ENCODE measurements at regions not wholly inside any gene's neighbourhood (a gene's known extent, or its start where the extent isn't known, plus 50 kb on each side); places are given as distances from the start of the nearest gene placed in this dataset.

DNA sequence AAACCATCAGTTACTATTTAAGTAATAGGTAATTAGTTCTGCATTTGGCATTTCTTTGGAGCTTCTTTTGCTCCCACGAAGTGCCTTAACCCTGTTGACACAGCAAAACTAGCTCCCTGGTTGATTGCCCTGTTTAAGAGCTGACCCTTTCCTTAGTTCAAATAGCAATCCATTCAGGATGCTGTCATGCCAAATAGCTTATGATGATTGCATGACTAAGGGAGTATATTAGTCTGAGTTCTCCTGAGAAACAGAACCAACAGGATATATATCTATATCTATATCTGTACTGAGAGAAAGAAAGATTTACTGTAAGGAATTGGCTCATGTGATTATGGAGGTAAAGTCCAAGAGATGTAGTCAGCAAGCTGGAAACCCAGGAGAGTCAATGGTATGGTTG is 50.3 kb upstream of the SPRED1 start:
- in situ Hi-C loops (cut with MboI; ENCODE audit: low sequenced_read_pairs) = no loop called here
- H3K23ac ChIP-seq (ENCODE audit: low read depth, low read length) = no peak overlapping the region
- H3K4me1 ChIP-seq (ENCODE audit: control insufficient read depth, insufficient read depth, low read length) = no peaks in the 10 kb centered on the region
- no TSS peak for BruUV-seq (replicated peaks)
- no peak overlapping the region for H3K14ac ChIP-seq (replicated peaks; ENCODE audit: low read depth, low read length)
- H2AK9ac ChIP-seq (replicated peaks; ENCODE audit: low read depth, low read length, poor library complexity) = no peak overlapping the region
- no peaks in the 10 kb centered on the region for H3K36me3 ChIP-seq (ENCODE audit: control insufficient read depth, insufficient read depth, low read length)
- peaks cover 12% of the 10 kb centered on the region for H3K27me3 ChIP-seq (ENCODE audit: control insufficient read depth, insufficient read depth, low read length)
- H4K8ac ChIP-seq (ENCODE audit: low read depth in 2 of 2, low read length in 2 of 2) = no peak overlapping the region
- H3K4ac ChIP-seq (ENCODE audit: low read depth, low read length) = no peak overlapping the region
- intact Hi-C loops (cut with micrococcal nuclease) = no loop called here
- WGBS, 2 experiments (ENCODE audit: extremely low coverage in 2 of 2, insufficient read length in 1 of 2) = no CpG with 5 or more reads among the region's 1 CpG
- no peak overlapping the region for H2AK5ac ChIP-seq (ENCODE audit: low read depth, low read length)
- H3K9me1 ChIP-seq (ENCODE audit: insufficient read depth, low read length) = no peaks in the 10 kb centered on the region
- CTCF ChIA-PET = no interaction called here
- POLR2A ChIA-PET (ENCODE audit: unreplicated experiment) = no interaction called here
- no peak overlapping the region for H2BK20ac ChIP-seq (ENCODE audit: low read depth, low read length)
- H3K4me2 ChIP-seq (ENCODE audit: low read depth, low read length) = no peak overlapping the region
- no peak overlapping the region for H3K27ac ChIP-seq (ENCODE audit: insufficient read depth, low read length)
- no peak for TF ChIP-seq RCOR1 (IDR thresholded peaks at IDR 0.05; ENCODE audit: insufficient replicate concordance, low read length)
- TF ChIP-seq, protein P1, sequence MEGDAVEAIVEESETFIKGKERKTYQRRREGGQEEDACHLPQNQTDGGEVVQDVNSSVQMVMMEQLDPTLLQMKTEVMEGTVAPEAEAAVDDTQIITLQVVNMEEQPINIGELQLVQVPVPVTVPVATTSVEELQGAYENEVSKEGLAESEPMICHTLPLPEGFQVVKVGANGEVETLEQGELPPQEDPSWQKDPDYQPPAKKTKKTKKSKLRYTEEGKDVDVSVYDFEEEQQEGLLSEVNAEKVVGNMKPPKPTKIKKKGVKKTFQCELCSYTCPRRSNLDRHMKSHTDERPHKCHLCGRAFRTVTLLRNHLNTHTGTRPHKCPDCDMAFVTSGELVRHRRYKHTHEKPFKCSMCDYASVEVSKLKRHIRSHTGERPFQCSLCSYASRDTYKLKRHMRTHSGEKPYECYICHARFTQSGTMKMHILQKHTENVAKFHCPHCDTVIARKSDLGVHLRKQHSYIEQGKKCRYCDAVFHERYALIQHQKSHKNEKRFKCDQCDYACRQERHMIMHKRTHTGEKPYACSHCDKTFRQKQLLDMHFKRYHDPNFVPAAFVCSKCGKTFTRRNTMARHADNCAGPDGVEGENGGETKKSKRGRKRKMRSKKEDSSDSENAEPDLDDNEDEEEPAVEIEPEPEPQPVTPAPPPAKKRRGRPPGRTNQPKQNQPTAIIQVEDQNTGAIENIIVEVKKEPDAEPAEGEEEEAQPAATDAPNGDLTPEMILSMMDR (conservative IDR thresholded peaks at IDR 0.05; ENCODE audit: low read depth, low read length) = no peak
- no peak for TF ChIP-seq FOS (IDR thresholded peaks at IDR 0.05; ENCODE audit: low read depth, low read length)
- TF ChIP-seq MAZ (IDR thresholded peaks at IDR 0.05; ENCODE audit: borderline replicate concordance, low read depth, low read length) = no peak
- TF ChIP-seq MXI1 (IDR thresholded peaks at IDR 0.05; ENCODE audit: borderline replicate concordance, low read depth, low read length) = no peak
- no peak for TF ChIP-seq POLR2A (IDR thresholded peaks at IDR 0.05; ENCODE audit: low read depth, low read length)
- TF ChIP-seq RFX5 (IDR thresholded peaks at IDR 0.05; ENCODE audit: low read depth, low read length) = no peak
- TF ChIP-seq, protein P2, sequence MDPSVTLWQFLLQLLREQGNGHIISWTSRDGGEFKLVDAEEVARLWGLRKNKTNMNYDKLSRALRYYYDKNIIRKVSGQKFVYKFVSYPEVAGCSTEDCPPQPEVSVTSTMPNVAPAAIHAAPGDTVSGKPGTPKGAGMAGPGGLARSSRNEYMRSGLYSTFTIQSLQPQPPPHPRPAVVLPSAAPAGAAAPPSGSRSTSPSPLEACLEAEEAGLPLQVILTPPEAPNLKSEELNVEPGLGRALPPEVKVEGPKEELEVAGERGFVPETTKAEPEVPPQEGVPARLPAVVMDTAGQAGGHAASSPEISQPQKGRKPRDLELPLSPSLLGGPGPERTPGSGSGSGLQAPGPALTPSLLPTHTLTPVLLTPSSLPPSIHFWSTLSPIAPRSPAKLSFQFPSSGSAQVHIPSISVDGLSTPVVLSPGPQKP (IDR thresholded peaks at IDR 0.05; ENCODE audit: borderline replicate concordance, low read depth, low read length) = no peak
- TF ChIP-seq NFE2L2 (IDR thresholded peaks at IDR 0.05; ENCODE audit: low read depth, low read length) = no peak
- no peak for TF ChIP-seq CEBPB (IDR thresholded peaks at IDR 0.05; ENCODE audit: low read depth, low read length)
- H2BK15ac ChIP-seq (ENCODE audit: low read depth, low read length) = no peak overlapping the region
- no peak overlapping the region for H2AFZ ChIP-seq (replicated peaks; ENCODE audit: low read length, poor library complexity)
- H3K79me1 ChIP-seq (ENCODE audit: low read depth in 1 of 2, low read length in 2 of 2) = no peaks in the 10 kb centered on the region
- no peak overlapping the region for H3K4me3 ChIP-seq (ENCODE audit: insufficient read depth, low read depth, low read length)
- H4K91ac ChIP-seq (ENCODE audit: insufficient read depth, low read depth, low read length) = no peak overlapping the region
- no peak overlapping the region for H4K5ac ChIP-seq (ENCODE audit: low read depth, low read length)
- ATAC-seq (ENCODE audit: low read depth) (no peak), DNase-seq (peak; percentile 10)
- H3K9me3 ChIP-seq (ENCODE audit: control insufficient read depth, insufficient read depth, low read length) = peaks cover 2% of the 10 kb centered on the region; the same call in 1 of the 2 replicates
- no peak overlapping the region for H2BK5ac ChIP-seq (ENCODE audit: low read depth, low read length, poor library complexity, severe bottlenecking)
- H2BK120ac ChIP-seq (ENCODE audit: low read depth, low read length) = no peak overlapping the region
- dilution Hi-C loops (cut with HindIII; ENCODE audit: low sequenced_read_pairs, unreplicated experiment) = no loop called here
- no peak overlapping the region for H3K56ac ChIP-seq (ENCODE audit: extremely low read depth, insufficient read depth, low read length)
- no peaks in the 10 kb centered on the region for H4K20me1 ChIP-seq (ENCODE audit: insufficient read depth, low read length)
- H3K18ac ChIP-seq (ENCODE audit: low read depth, low read length) = no peak overlapping the region
- no peak overlapping the region for H3K9ac ChIP-seq (ENCODE audit: low read depth, low read length)

Data from IMR-90 (cell line).